GM23338 (cell line): ENCODE measurements at regions not wholly inside any gene's neighbourhood (a gene's known extent, or its start where the extent isn't known, plus 50 kb on each side); places are given as distances from the start of the nearest gene placed in this dataset.

Source experiments
- ATAC-seq: fragments of 200-7000 bp; cut with Tn5 transposase; 3 replicates; pipeline ENCODE4 v1.9.1; 2020
- DNase-seq: peaks from one replicate; pipeline ENCODE4 v3.0.0-alpha.2; 2015; ENCODE audit warnings: low spot score
- H2AFZ ChIP-seq: fragments of 200-600 bp; sonication (generic); 2 replicates; pipeline ENCODE4 v1.8.0; 2016; ENCODE audit warnings: antibody characterized with exemption, mild to moderate bottlenecking, moderate library complexity
- H3F3A ChIP-seq: fragments of 200-600 bp; sonication (generic); replicated peaks from 2 replicates; pipeline ENCODE4 v1.8.0; 2017; ENCODE audit warnings: antibody characterized with exemption, mixed run types, low read depth
- H3K27ac ChIP-seq: fragments of 200-600 bp; sonication (generic); 2 replicates; pipeline ENCODE4 v1.6.1; 2016; ENCODE audit warnings: low read depth
- H3K27me3 ChIP-seq: fragments of 200-600 bp; sonication (generic); 2 replicates; pipeline ENCODE4 v1.8.0; 2016; ENCODE audit warnings: mild to moderate bottlenecking, mixed run types, moderate library complexity; ENCODE audit not compliant: insufficient read depth
- H3K36me3 ChIP-seq: fragments of 200-600 bp; sonication (generic); 2 replicates; pipeline ENCODE4 v1.8.0; 2016; ENCODE audit warnings: mild to moderate bottlenecking; ENCODE audit not compliant: insufficient read depth
- H3K4me1 ChIP-seq: fragments of 200-600 bp; sonication (generic); 2 replicates; pipeline ENCODE4 v1.8.0; 2016; ENCODE audit warnings: mild to moderate bottlenecking, moderate library complexity; ENCODE audit not compliant: insufficient read depth
- H3K4me2 ChIP-seq: fragments of 200-600 bp; sonication (generic); 2 replicates; pipeline ENCODE4 v1.7.1; 2017; ENCODE audit warnings: mixed run types
- H3K4me3 ChIP-seq: fragments of 200-600 bp; sonication (generic); 2 replicates; pipeline ENCODE4 v1.6.1; 2016; ENCODE audit warnings: mixed run types
- H3K79me2 ChIP-seq: fragments of 200-600 bp; sonication (generic); replicated peaks from 2 replicates; pipeline ENCODE4 v1.8.0; 2017; ENCODE audit warnings: mild to moderate bottlenecking; ENCODE audit not compliant: insufficient read depth
- H3K9me2 ChIP-seq: fragments of 200-600 bp; sonication (generic); 2 replicates; pipeline ENCODE4 v1.8.0; 2017; ENCODE audit not compliant: insufficient read depth
- H4K20me1 ChIP-seq: fragments of 200-600 bp; sonication (generic); replicated peaks from 2 replicates; pipeline ENCODE4 v1.8.0; 2017; ENCODE audit warnings: mild to moderate bottlenecking; ENCODE audit not compliant: insufficient read depth
- H3K27ac Mint-ChIP-seq: 2 replicates; pipeline ENCODE4 v1.8.0; 2020; ENCODE audit warnings: inconsistent platforms, mild to moderate bottlenecking, moderate library complexity, mixed read lengths
- H3K27me3 Mint-ChIP-seq: 3 replicates; pipeline ENCODE4 v1.8.0; 2022; ENCODE audit warnings: low read depth, mild to moderate bottlenecking, moderate library complexity, mixed read lengths, inconsistent platforms; ENCODE audit not compliant: insufficient read depth, poor library complexity
- H3K36me3 Mint-ChIP-seq: 3 replicates; pipeline ENCODE4 v1.8.0; 2021; ENCODE audit warnings: low read depth, mild to moderate bottlenecking, inconsistent platforms, moderate library complexity, mixed read lengths
- H3K4me1 Mint-ChIP-seq: 3 replicates; pipeline ENCODE4 v1.8.0; 2020; ENCODE audit warnings: mild to moderate bottlenecking, inconsistent platforms, mixed read lengths
- H3K4me3 Mint-ChIP-seq: 3 replicates; pipeline ENCODE4 v1.8.0; 2021; ENCODE audit warnings: moderate library complexity, mild to moderate bottlenecking, inconsistent platforms, mixed read lengths
- H3K9me3 Mint-ChIP-seq: 3 replicates; pipeline ENCODE4 v1.8.0; 2020; ENCODE audit warnings: moderate library complexity, mild to moderate bottlenecking, inconsistent platforms, mixed read lengths
- CREB1 ChIP-seq: fragments of 250-450 bp; sonication (Bioruptor Pico); IDR thresholded peaks from 2 replicates; pipeline ENCODE4 v1.5.0; 2020; ENCODE audit warnings: low read depth, mild to moderate bottlenecking, moderate library complexity
- CTCF ChIP-seq, 2 experiments: fragments of 200-600 bp in 1 of 2; sonication (generic) in 1 of 2; conservative IDR thresholded peaks; 2 replicates each; pipeline versions ENCODE4 v1.5.1 to v1.6.1; 2016 to 2017; ENCODE audit warnings: antibody characterized with exemption in 2 of 2, low read depth in 2 of 2, mild to moderate bottlenecking in 2 of 2, moderate library complexity in 1 of 2
- ETS1 ChIP-seq: IDR thresholded peaks from 2 replicates; pipeline ENCODE4 v1.6.1; 2016; ENCODE audit warnings: antibody characterized with exemption
- EZH2 ChIP-seq: fragments of 200-600 bp; sonication (generic); IDR thresholded peaks from one replicate; pipeline ENCODE4 v1.8.0; 2017; ENCODE audit warnings: antibody characterized with exemption, mild to moderate bottlenecking, low read depth; ENCODE audit not compliant: unreplicated experiment
- EZH2phosphoT487 ChIP-seq: fragments of 200-600 bp; sonication (generic); IDR thresholded peaks from one replicate; pipeline ENCODE4 v1.8.1; 2018; ENCODE audit warnings: antibody characterized with exemption; ENCODE audit not compliant: unreplicated experiment
- JUNB ChIP-seq: IDR thresholded peaks from one replicate; pipeline ENCODE4 v1.6.1; 2016; ENCODE audit warnings: antibody characterized with exemption; ENCODE audit not compliant: unreplicated experiment
- NANOG ChIP-seq: IDR thresholded peaks from 2 replicates; pipeline ENCODE4 v1.6.1; 2016; ENCODE audit warnings: antibody characterized with exemption, borderline replicate concordance
- POLR2AphosphoS5 ChIP-seq: IDR thresholded peaks from 2 replicates; pipeline ENCODE4 v1.6.1; 2016; ENCODE audit warnings: antibody characterized with exemption, low read depth
- REST ChIP-seq: IDR thresholded peaks from one replicate; pipeline ENCODE4 v1.6.1; 2018; ENCODE audit warnings: antibody characterized with exemption; ENCODE audit not compliant: unreplicated experiment
- STAT1 ChIP-seq: IDR thresholded peaks from one replicate; pipeline ENCODE4 v1.6.1; 2016; ENCODE audit warnings: antibody characterized with exemption; ENCODE audit not compliant: unreplicated experiment
- ZNF114 ChIP-seq: fragments of 250-450 bp; sonication (Bioruptor Pico); IDR thresholded peaks from 2 replicates; pipeline ENCODE4 v1.5.0; 2020; ENCODE audit warnings: mild to moderate bottlenecking, moderate library complexity
- ZNF331 ChIP-seq: fragments of 250-450 bp; sonication (Bioruptor Pico); IDR thresholded peaks from 2 replicates; pipeline ENCODE4 v1.5.0; 2020; ENCODE audit warnings: low read depth, mild to moderate bottlenecking, moderate library complexity
- ZNF462 ChIP-seq: fragments of 250-450 bp; sonication (Bioruptor Pico); IDR thresholded peaks from 2 replicates; pipeline ENCODE4 v1.5.0; 2020; ENCODE audit warnings: mild to moderate bottlenecking, moderate library complexity

- TF ChIP-seq EZH2: no peak
- TF ChIP-seq STAT1: no peak
- TF ChIP-seq EZH2phosphoT487: no peak
Measured at GRCh38 chr12:61804301-61804700, 455.9 kb upstream of the USP15 start (continued).

- no peaks in the 10 kb centered on the region for H3K79me2 ChIP-seq
- no peak overlapping the region for H3K4me3 ChIP-seq
- TF ChIP-seq JUNB: no peak
- no peak for TF ChIP-seq STAT1
- no peak for TF ChIP-seq EZH2
- TF ChIP-seq ZNF114 (CRISPR knock-in tag): no peak
- no peak for TF ChIP-seq ETS1
- TF ChIP-seq REST: no peak
- no peak for TF ChIP-seq ZNF462 (CRISPR knock-in tag)
- TF ChIP-seq EZH2phosphoT487: no peak
- no peak for TF ChIP-seq CREB1 (CRISPR knock-in tag)
- TF ChIP-seq ZNF331 (CRISPR knock-in tag): no peak
- no peak for TF ChIP-seq POLR2AphosphoS5
- TF ChIP-seq NANOG: no peak
- no peak for TF ChIP-seq CTCF (conservative IDR thresholded peaks at IDR 0.05; ENCODE audit: low read depth in 2 of 2)
- no peaks in the 10 kb centered on the region for H3K36me3 ChIP-seq
- no peaks in the 10 kb centered on the region for H4K20me1 ChIP-seq
- no peak overlapping the region for H3K4me2 ChIP-seq
- Mint-ChIP-seq H3K36me3 (peaks cover 26% of the 10 kb centered on the region; the same call in 2 of the 3 replicates), H3K27me3 (no peaks in the 10 kb centered on the region), H3K4me1 (peaks cover 6% of the 10 kb centered on the region; the same call in 2 of the 3 replicates), H3K27ac (no peak overlapping the region), H3K9me3 (peaks cover 32% of the 10 kb centered on the region), H3K4me3 (no peak overlapping the region)
- peaks cover 3% of the 10 kb centered on the region; the same call in 1 of the 2 replicates for H3K4me1 ChIP-seq
- H3K27ac ChIP-seq: no peak overlapping the region
- H3F3A ChIP-seq: no peaks in the 10 kb centered on the region
- DNase-seq: no peak
- no peak overlapping the region for H2AFZ ChIP-seq
- no peaks in the 10 kb centered on the region for H3K27me3 ChIP-seq
- no peak for ATAC-seq
- H3K9me2 ChIP-seq: peaks cover 4% of the 10 kb centered on the region; the same call in 1 of the 2 replicates
Measured at GRCh38 chr12:61808856-61809255, 451.3 kb upstream of the USP15 start.
